ENCODE measurements at regions not wholly inside any gene's neighbourhood (a gene's known extent, or its start where the extent isn't known, plus 50 kb on each side); places are given as distances from the start of the nearest gene placed in this dataset.

- H3K4me3 ChIP-seq (ENCODE audit: low read depth, low read length) = no peak overlapping the region
- no peaks in the 10 kb centered on the region for H3K9me3 ChIP-seq (ENCODE audit: control insufficient read depth, insufficient read depth, low read depth, low read length)
- no peak overlapping the region for H3K27ac ChIP-seq (ENCODE audit: extremely low read depth, low read depth, low read length)
- no peaks in the 10 kb centered on the region for H3K4me1 ChIP-seq (ENCODE audit: control insufficient read depth, insufficient read depth, low read length)
- POLR2A ChIA-PET = no interaction called here
- TF ChIP-seq ZNF654 (tag by site-specific recombination; IDR thresholded peaks at IDR 0.05; ENCODE audit: low read depth) = no peak
- no peak for TF ChIP-seq SP3 (tag by site-specific recombination; IDR thresholded peaks at IDR 0.05)
- TF ChIP-seq, protein P1, sequence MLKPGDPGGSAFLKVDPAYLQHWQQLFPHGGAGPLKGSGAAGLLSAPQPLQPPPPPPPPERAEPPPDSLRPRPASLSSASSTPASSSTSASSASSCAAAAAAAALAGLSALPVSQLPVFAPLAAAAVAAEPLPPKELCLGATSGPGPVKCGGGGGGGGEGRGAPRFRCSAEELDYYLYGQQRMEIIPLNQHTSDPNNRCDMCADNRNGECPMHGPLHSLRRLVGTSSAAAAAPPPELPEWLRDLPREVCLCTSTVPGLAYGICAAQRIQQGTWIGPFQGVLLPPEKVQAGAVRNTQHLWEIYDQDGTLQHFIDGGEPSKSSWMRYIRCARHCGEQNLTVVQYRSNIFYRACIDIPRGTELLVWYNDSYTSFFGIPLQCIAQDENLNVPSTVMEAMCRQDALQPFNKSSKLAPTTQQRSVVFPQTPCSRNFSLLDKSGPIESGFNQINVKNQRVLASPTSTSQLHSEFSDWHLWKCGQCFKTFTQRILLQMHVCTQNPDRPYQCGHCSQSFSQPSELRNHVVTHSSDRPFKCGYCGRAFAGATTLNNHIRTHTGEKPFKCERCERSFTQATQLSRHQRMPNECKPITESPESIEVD (tag by site-specific recombination; IDR thresholded peaks at IDR 0.05) = no peak
- TF ChIP-seq HOXA7 (CRISPR knock-in tag; IDR thresholded peaks at IDR 0.05; ENCODE audit: borderline replicate concordance) = no peak
- CTCF ChIA-PET = no interaction called here
- H3K36me3 ChIP-seq (ENCODE audit: control insufficient read depth in 2 of 2, insufficient read depth in 1 of 2, low read length in 2 of 2) = no peaks in the 10 kb centered on the region
Measured at GRCh38 chr3:22713936-22714335, 489.2 kb upstream of the UBE2E2 start.

- Histone ChIP-seq H3K4me1 (ENCODE audit: control insufficient read depth, insufficient read depth, low read length) (no peaks in the 10 kb centered on the region), H3K4me3 (ENCODE audit: low read depth, low read length) (no peak overlapping the region), H3K27ac (ENCODE audit: extremely low read depth, low read depth, low read length) (no peak overlapping the region), H3K36me3 (ENCODE audit: control insufficient read depth in 2 of 2, insufficient read depth in 1 of 2, low read length in 2 of 2) (no peaks in the 10 kb centered on the region), H3K9me3 (ENCODE audit: control insufficient read depth, insufficient read depth, low read depth, low read length) (no peaks in the 10 kb centered on the region)
- CTCF ChIA-PET = interaction anchor here (0.5 kb wide), 1 partner anchor 1174 kb away, joined by 3 read pairs; no protein-coding TSS in a partner anchor
- POLR2A ChIA-PET = no interaction called here
- TF ChIP-seq ZNF664 (tag by site-specific recombination; IDR thresholded peaks at IDR 0.05) (no peak), KLF8 (tag by site-specific recombination; IDR thresholded peaks at IDR 0.05) (no peak), ZNF138 (tag by site-specific recombination; IDR thresholded peaks at IDR 0.05; ENCODE audit: borderline replicate concordance) (no peak), ZBTB48 (tag by site-specific recombination; IDR thresholded peaks at IDR 0.05) (no peak), TCF7L2 (IDR thresholded peaks at IDR 0.05; ENCODE audit: borderline replicate concordance, low read depth, low read length) (no peak), ZNF366 (tag by site-specific recombination; conservative IDR thresholded peaks at IDR 0.05) (no peak), ZNF571 (tag by site-specific recombination; IDR thresholded peaks at IDR 0.05) (no peak), SALL2 (tag by site-specific recombination; IDR thresholded peaks at IDR 0.05; ENCODE audit: borderline replicate concordance) (no peak), ZNF488 (tag by site-specific recombination; IDR thresholded peaks at IDR 0.05) (no peak), ZNF629 (tag by site-specific recombination; IDR thresholded peaks at IDR 0.05) (no peak), ZNF555 (tag by site-specific recombination; conservative IDR thresholded peaks at IDR 0.05) (no peak), ZNF791 (tag by site-specific recombination; IDR thresholded peaks at IDR 0.05) (no peak), ZNF585B (tag by site-specific recombination; IDR thresholded peaks at IDR 0.05) (no peak), FEZF1 (tag by site-specific recombination; IDR thresholded peaks at IDR 0.05) (no peak)
Measured at GRCh38 chr3:22714749-22715148, 488.4 kb upstream of the UBE2E2 start.

GRCh38 chr3:22720596-22720995 lies 482.5 kb upstream of the UBE2E2 start:
- POLR2A ChIA-PET = no interaction called here
- H3K4me3 ChIP-seq (ENCODE audit: low read depth, low read length) = no peak overlapping the region
- TF ChIP-seq ZBTB7A (tag by site-specific recombination; IDR thresholded peaks at IDR 0.05; ENCODE audit: low read depth) (no peak), ZNF529 (tag by site-specific recombination; IDR thresholded peaks at IDR 0.05; ENCODE audit: insufficient replicate concordance) (no peak), ZNF302 (tag by site-specific recombination; IDR thresholded peaks at IDR 0.05; ENCODE audit: low read depth) (no peak), ZNF600 (tag by site-specific recombination; IDR thresholded peaks at IDR 0.05) (no peak), ZNF449 (tag by site-specific recombination; IDR thresholded peaks at IDR 0.05) (no peak)
- TF ChIP-seq, protein P2, sequence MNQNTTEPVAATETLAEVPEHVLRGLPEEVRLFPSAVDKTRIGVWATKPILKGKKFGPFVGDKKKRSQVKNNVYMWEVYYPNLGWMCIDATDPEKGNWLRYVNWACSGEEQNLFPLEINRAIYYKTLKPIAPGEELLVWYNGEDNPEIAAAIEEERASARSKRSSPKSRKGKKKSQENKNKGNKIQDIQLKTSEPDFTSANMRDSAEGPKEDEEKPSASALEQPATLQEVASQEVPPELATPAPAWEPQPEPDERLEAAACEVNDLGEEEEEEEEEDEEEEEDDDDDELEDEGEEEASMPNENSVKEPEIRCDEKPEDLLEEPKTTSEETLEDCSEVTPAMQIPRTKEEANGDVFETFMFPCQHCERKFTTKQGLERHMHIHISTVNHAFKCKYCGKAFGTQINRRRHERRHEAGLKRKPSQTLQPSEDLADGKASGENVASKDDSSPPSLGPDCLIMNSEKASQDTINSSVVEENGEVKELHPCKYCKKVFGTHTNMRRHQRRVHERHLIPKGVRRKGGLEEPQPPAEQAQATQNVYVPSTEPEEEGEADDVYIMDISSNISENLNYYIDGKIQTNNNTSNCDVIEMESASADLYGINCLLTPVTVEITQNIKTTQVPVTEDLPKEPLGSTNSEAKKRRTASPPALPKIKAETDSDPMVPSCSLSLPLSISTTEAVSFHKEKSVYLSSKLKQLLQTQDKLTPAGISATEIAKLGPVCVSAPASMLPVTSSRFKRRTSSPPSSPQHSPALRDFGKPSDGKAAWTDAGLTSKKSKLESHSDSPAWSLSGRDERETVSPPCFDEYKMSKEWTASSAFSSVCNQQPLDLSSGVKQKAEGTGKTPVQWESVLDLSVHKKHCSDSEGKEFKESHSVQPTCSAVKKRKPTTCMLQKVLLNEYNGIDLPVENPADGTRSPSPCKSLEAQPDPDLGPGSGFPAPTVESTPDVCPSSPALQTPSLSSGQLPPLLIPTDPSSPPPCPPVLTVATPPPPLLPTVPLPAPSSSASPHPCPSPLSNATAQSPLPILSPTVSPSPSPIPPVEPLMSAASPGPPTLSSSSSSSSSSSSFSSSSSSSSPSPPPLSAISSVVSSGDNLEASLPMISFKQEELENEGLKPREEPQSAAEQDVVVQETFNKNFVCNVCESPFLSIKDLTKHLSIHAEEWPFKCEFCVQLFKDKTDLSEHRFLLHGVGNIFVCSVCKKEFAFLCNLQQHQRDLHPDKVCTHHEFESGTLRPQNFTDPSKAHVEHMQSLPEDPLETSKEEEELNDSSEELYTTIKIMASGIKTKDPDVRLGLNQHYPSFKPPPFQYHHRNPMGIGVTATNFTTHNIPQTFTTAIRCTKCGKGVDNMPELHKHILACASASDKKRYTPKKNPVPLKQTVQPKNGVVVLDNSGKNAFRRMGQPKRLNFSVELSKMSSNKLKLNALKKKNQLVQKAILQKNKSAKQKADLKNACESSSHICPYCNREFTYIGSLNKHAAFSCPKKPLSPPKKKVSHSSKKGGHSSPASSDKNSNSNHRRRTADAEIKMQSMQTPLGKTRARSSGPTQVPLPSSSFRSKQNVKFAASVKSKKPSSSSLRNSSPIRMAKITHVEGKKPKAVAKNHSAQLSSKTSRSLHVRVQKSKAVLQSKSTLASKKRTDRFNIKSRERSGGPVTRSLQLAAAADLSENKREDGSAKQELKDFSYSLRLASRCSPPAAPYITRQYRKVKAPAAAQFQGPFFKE (tag by site-specific recombination; IDR thresholded peaks at IDR 0.05; ENCODE audit: borderline replicate concordance) = no peak

More at GRCh38 chr3:22720596-22720995, 482.5 kb upstream of the UBE2E2 start:
- no peaks in the 10 kb centered on the region for H3K4me1 ChIP-seq (ENCODE audit: control insufficient read depth, insufficient read depth, low read length)
- no peaks in the 10 kb centered on the region for H3K9me3 ChIP-seq (ENCODE audit: control insufficient read depth, insufficient read depth, low read depth, low read length)
- H3K36me3 ChIP-seq (ENCODE audit: control insufficient read depth in 2 of 2, insufficient read depth in 1 of 2, low read length in 2 of 2) = no peaks in the 10 kb centered on the region
- CTCF ChIA-PET = no interaction called here
- no peak overlapping the region for H3K27ac ChIP-seq (ENCODE audit: extremely low read depth, low read depth, low read length)

Data from HEK293 (cell line).